WTC11 (cell line): ENCODE measurements at regions not wholly inside any gene's neighbourhood (a gene's known extent, or its start where the extent isn't known, plus 50 kb on each side); places are given as distances from the start of the nearest gene placed in this dataset.

ENCODE experiments used
- ATF1 ChIP-seq: sonication (generic); formaldehyde crosslinking; IDR thresholded peaks from 2 replicates; pipeline ENCODE4 v1.8.1; 2023; ENCODE audit warnings: mild to moderate bottlenecking, moderate library complexity, missing genetic modification reagents
- GABPB1 ChIP-seq: sonication (generic); formaldehyde crosslinking; IDR thresholded peaks from 2 replicates; pipeline ENCODE4 v1.8.1; 2023; ENCODE audit warnings: mild to moderate bottlenecking, missing genetic modification reagents
- TP53 ChIP-seq: sonication (generic); formaldehyde crosslinking; IDR thresholded peaks from 2 replicates; pipeline ENCODE4 v1.8.1; 2023; ENCODE audit warnings: mild to moderate bottlenecking, missing genetic modification reagents
- TF ChIP-seq, protein P1 (sequence below): fragments of 200-600 bp; IDR thresholded peaks from 2 replicates; pipeline ENCODE4 v1.8.0; 2022; ENCODE audit warnings: antibody characterized with exemption

DNA sequence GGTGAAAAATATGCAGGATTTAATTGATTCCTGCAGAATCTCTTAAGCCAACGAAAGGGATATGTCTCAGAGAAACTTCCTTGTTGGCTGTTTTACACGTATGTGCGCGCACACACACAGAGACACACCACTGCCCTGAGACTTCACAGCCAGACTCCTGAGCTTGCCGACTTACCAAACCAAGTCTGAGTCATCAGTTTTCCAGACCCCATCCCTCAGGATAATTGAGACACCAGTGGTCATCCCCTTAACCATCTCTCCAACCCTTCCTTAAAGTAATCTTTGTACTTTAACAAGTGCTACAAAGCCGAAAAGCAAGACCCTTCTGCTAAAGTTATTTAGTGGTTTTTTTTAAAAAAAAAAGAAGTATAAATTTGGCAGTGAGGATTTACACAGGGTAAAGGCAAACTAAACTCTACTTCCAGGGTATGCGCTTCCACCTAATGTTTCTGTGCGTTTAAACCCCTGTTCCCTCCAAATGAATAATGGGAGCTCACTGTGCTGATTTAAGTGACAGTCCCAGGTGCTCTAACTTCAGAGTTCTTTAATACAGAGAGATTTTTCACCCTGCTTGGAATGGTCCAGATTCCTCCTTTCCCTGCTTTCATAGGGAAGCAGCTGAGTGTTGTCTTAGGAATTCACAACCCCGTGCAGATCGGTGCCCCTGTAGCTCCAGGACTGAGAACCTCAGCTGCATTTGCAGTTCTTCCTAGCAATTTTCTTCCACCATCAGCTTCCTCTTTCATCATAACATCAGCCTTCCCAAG is 198.5 kb downstream of the INHBA start:
- TF ChIP-seq, protein P1, sequence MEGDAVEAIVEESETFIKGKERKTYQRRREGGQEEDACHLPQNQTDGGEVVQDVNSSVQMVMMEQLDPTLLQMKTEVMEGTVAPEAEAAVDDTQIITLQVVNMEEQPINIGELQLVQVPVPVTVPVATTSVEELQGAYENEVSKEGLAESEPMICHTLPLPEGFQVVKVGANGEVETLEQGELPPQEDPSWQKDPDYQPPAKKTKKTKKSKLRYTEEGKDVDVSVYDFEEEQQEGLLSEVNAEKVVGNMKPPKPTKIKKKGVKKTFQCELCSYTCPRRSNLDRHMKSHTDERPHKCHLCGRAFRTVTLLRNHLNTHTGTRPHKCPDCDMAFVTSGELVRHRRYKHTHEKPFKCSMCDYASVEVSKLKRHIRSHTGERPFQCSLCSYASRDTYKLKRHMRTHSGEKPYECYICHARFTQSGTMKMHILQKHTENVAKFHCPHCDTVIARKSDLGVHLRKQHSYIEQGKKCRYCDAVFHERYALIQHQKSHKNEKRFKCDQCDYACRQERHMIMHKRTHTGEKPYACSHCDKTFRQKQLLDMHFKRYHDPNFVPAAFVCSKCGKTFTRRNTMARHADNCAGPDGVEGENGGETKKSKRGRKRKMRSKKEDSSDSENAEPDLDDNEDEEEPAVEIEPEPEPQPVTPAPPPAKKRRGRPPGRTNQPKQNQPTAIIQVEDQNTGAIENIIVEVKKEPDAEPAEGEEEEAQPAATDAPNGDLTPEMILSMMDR = no peak
- no peak for TF ChIP-seq GABPB1 (CRISPR knock-in tag)
- no peak for TF ChIP-seq TP53 (CRISPR knock-in tag)
- TF ChIP-seq ATF1 (CRISPR knock-in tag) = no peak
